K562 (cell line): ENCODE measurements at regions not wholly inside any gene's neighbourhood (a gene's known extent, or its start where the extent isn't known, plus 50 kb on each side); places are given as distances from the start of the nearest gene placed in this dataset.

Source experiments
- ATAC-seq: fragments of 200-7000 bp; cut with Tn5 transposase; 3 replicates; pipeline ENCODE4 v1.9.1; 2020; ENCODE audit warnings: moderate library complexity
- BruUV-seq: library from RNA; stranded (reverse); fragments of 400-500 nt; replicated peaks from 2 replicates; lab custom pipeline; 2021; lab: Mats Ljungman, UMichigan
- CTCF ChIA-PET: fragments of 300-600 bp; formaldehyde crosslinking; extraction: SDS; loops from one replicate; lab custom pipeline; 2021; ENCODE audit warnings: low intra/inter-chr PET ratio; lab: Yijun Ruan, JAX
- POLR2A ChIA-PET: fragments of 300-600, 350-650 bp; sonication (Branson Sonifier 250); formaldehyde crosslinking; extraction: SDS; loops from one replicate; lab custom pipeline; 2021; ENCODE audit warnings: antibody characterized with exemption, inconsistent platforms; lab: Yijun Ruan, JAX
- DNase-seq, 4 experiments: peaks; one replicate each; pipeline versions ENCODE4 v3.0.0 to v3.0.0-alpha.2; 2011 to 2018; ENCODE audit warnings: low spot score in 3 of 4, mixed read lengths in 3 of 4; ENCODE audit errors: extremely low read depth in 1 of 4
- FAIRE-seq: peaks from 2 replicates; lab custom pipeline; 2011; peaks lifted over from hg19 to GRCh38; lab: Jason Lieb, UNC
- H2AFZ ChIP-seq: 2 replicates; pipeline ENCODE4 v1.6.0; 2011; ENCODE audit warnings: low read depth, low read length, control low read depth, inconsistent platforms
- H3K27ac ChIP-seq: fragments of 200-600 bp; 3 replicates; pipeline ENCODE4 v1.8.0; 2011; ENCODE audit warnings: low read depth, mild to moderate bottlenecking, control low read depth, inconsistent platforms, low read length, moderate library complexity, mixed read lengths; ENCODE audit errors: extremely low read depth
- H3K27me3 ChIP-seq, 2 experiments: fragments of 300-600 bp in 1 of 2; 2 replicates in 1 of 2; 3 replicates in 1 of 2; pipeline versions ENCODE4 v1.6.0 to v1.8.0; 2011; ENCODE audit warnings: inconsistent platforms in 2 of 2, low read length in 2 of 2, mild to moderate bottlenecking in 1 of 2, mixed read lengths in 1 of 2, moderate library complexity in 1 of 2; ENCODE audit not compliant: control insufficient read depth in 2 of 2, insufficient read depth in 2 of 2
- H3K36me3 ChIP-seq: fragments of 300-600 bp; 3 replicates; pipeline ENCODE4 v1.8.0; 2011; ENCODE audit warnings: mild to moderate bottlenecking, low read length, inconsistent platforms; ENCODE audit not compliant: control insufficient read depth, insufficient read depth
- H3K4me1 ChIP-seq, 2 experiments: fragments of 200-600 bp in 1 of 2; replicated peaks in 1 of 2; 2 replicates in 1 of 2; 3 replicates in 1 of 2; pipeline versions ENCODE4 v1.5.1 to v1.8.0; 2011; ENCODE audit warnings: inconsistent platforms in 2 of 2, low read length in 2 of 2, mild to moderate bottlenecking in 1 of 2, mixed read lengths in 1 of 2, moderate library complexity in 1 of 2; ENCODE audit not compliant: control insufficient read depth in 2 of 2, insufficient read depth in 2 of 2
- H3K4me2 ChIP-seq: 2 replicates; pipeline ENCODE4 v1.6.1; 2011; ENCODE audit warnings: low read length, control low read depth, inconsistent platforms, mixed read lengths; ENCODE audit not compliant: insufficient read depth
- H3K4me3 ChIP-seq: fragments of 200-600 bp; sonication (generic), shearing (Covaris generic); 2 replicates; pipeline ENCODE4 v1.5.1; 2016; ENCODE audit warnings: control low read depth, inconsistent platforms
- H3K79me2 ChIP-seq: fragments of 200-600 bp; 3 replicates; pipeline ENCODE4 v1.8.0; 2011; ENCODE audit warnings: low read length, inconsistent platforms; ENCODE audit not compliant: control insufficient read depth, insufficient read depth
- H3K9ac ChIP-seq, 2 experiments: 2 replicates each; pipeline versions ENCODE4 v1.6.0 to v1.6.1; 2011; ENCODE audit warnings: low read depth in 2 of 2, low read length in 2 of 2, control low read depth in 1 of 2, inconsistent platforms in 1 of 2, mild to moderate bottlenecking in 1 of 2, mixed read lengths in 1 of 2; ENCODE audit not compliant: insufficient read depth in 1 of 2
- H3K9me1 ChIP-seq: one replicate; pipeline ENCODE4 v1.6.0; 2011; ENCODE audit warnings: inconsistent platforms, mild to moderate bottlenecking, low read length, moderate library complexity; ENCODE audit not compliant: control insufficient read depth, insufficient read depth
- H3K9me3 ChIP-seq: replicated peaks from 2 replicates; pipeline ENCODE4 v1.5.1; 2011; ENCODE audit warnings: low read depth, low read length, inconsistent platforms; ENCODE audit not compliant: control insufficient read depth, insufficient read depth
- H4K20me1 ChIP-seq: replicated peaks from 2 replicates; pipeline ENCODE4 v1.6.1; 2011; ENCODE audit warnings: low read length, inconsistent platforms, mixed read lengths; ENCODE audit not compliant: control insufficient read depth, insufficient read depth
- CREBBP ChIP-seq: IDR thresholded peaks from one replicate; pipeline ENCODE4 v1.6.1; 2012; ENCODE audit warnings: low read depth, mild to moderate bottlenecking, control low read depth, inconsistent platforms, low read length
- FOXK2 ChIP-seq, 2 experiments: fragments of 450-650 bp; IDR thresholded peaks in 1 of 2; conservative IDR thresholded peaks in 1 of 2; 2 replicates each; pipeline ENCODE4 v1.6.1; 2016; ENCODE audit warnings: low read depth in 2 of 2, mild to moderate bottlenecking in 1 of 2
- MCM5 ChIP-seq: fragments of 450-650 bp; IDR thresholded peaks from 2 replicates; pipeline ENCODE4 v1.6.1; 2016; ENCODE audit warnings: low read depth
- WGBS: fragments of 100-300 bp; shearing (Covaris generic); methylation state at CpG from one replicate; pipeline ENCODE4 v1.1.6; 2016; ENCODE audit warnings: low coverage, mixed read lengths; ENCODE audit not compliant: insufficient coverage; ENCODE audit errors: missing lambda C conversion rate; 5-methylcytosine and 5-hydroxymethylcytosine counted together
- in situ Hi-C: fragments of 300-500 bp; cut with MboI; formaldehyde crosslinking; loops from 4 replicates; pipeline ENCODE4 v1.15.0; 2018; ENCODE audit warnings: inconsistent platforms, mixed read lengths
- intact Hi-C: fragments of 100-400 bp; cut with micrococcal nuclease; formaldehyde crosslinking; loops from 2 replicates; pipeline ENCODE4 v1.14.2; 2022
- TF ChIP-seq, protein P1 (sequence below): fragments of 250-450 bp; sonication (Bioruptor Pico); IDR thresholded peaks from 2 replicates; pipeline ENCODE4 v1.4.0; 2020; ENCODE audit warnings: mild to moderate bottlenecking, moderate library complexity
- TF ChIP-seq, protein P2 (sequence below): sonication (generic); formaldehyde crosslinking; IDR thresholded peaks from 2 replicates; pipeline ENCODE4 v1.8.1; 2023; ENCODE audit warnings: mild to moderate bottlenecking, missing genetic modification reagents
- TF ChIP-seq, protein P3 (sequence below): fragments of 450-650 bp; IDR thresholded peaks from 2 replicates; pipeline ENCODE4 v1.6.1; 2016; ENCODE audit warnings: low read depth
- TF ChIP-seq, protein P4 (sequence below): fragments of 250-450 bp; sonication (Bioruptor Pico); IDR thresholded peaks from 2 replicates; pipeline ENCODE4 v1.5.0; 2020; ENCODE audit warnings: mild to moderate bottlenecking, borderline replicate concordance

DNA sequence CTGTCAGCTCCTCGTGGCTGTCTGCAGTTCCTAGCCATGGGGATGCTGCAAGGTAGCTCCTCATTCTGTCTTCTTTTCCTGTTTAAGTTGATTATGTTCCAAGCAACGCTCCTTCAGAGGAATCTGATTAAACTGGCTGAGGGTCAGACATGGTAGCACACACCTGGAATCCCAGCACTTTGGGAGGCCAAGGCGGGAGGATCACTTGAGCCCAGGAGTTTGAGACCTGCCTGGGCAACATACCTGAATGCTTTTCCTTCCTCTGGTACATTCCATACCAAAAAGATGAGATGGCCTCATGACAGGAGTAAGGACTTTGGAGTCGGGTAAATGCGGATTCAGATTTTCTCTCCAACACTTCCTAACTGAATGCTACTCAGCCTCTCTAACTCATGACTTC is 246.8 kb upstream of the JARID2 start:
- H4K20me1 ChIP-seq: no peaks in the 10 kb centered on the region
- no peak for DNase-seq
- intact Hi-C loops (no loop called here), in situ Hi-C loops (no loop called here)
- H3K27ac ChIP-seq: no peak overlapping the region
- BruUV-seq: no TSS peak
- CTCF ChIA-PET: no interaction called here
- no peak for FAIRE-seq
- no peak overlapping the region for H3K9ac ChIP-seq
- peaks cover 3 to 4% of the 10 kb centered on the region in 2 experiments; a peak in 2 of 5 replicates for H3K4me1 ChIP-seq
- no peaks in the 10 kb centered on the region for H3K9me3 ChIP-seq
- no peak for ATAC-seq
- no peaks in the 10 kb centered on the region for H3K79me2 ChIP-seq
- H2AFZ ChIP-seq: no peak overlapping the region
- H3K9me1 ChIP-seq: no peaks in the 10 kb centered on the region
- H3K4me3 ChIP-seq: no peak overlapping the region
- WGBS: 62% methylated on average over 5 of the region's 5 CpGs
- POLR2A ChIA-PET: interaction anchor here (0.6 to 1.0 kb wide), 2 partner anchors 9 to 175 kb away, joined by 3 read pairs; no protein-coding TSS in a partner anchor
- no peaks in the 10 kb centered on the region for H3K27me3 ChIP-seq
- no peak overlapping the region for H3K4me2 ChIP-seq
- H3K36me3 ChIP-seq: no peaks in the 10 kb centered on the region
- TF ChIP-seq MCM5 (no peak), FOXK2 (conservative IDR thresholded peaks at IDR 0.05 in 1 of 2, IDR thresholded peaks at IDR 0.05 in 1 of 2; ENCODE audit: low read depth in 2 of 2) (no peak), CREBBP (no peak)
- TF ChIP-seq, protein P1, sequence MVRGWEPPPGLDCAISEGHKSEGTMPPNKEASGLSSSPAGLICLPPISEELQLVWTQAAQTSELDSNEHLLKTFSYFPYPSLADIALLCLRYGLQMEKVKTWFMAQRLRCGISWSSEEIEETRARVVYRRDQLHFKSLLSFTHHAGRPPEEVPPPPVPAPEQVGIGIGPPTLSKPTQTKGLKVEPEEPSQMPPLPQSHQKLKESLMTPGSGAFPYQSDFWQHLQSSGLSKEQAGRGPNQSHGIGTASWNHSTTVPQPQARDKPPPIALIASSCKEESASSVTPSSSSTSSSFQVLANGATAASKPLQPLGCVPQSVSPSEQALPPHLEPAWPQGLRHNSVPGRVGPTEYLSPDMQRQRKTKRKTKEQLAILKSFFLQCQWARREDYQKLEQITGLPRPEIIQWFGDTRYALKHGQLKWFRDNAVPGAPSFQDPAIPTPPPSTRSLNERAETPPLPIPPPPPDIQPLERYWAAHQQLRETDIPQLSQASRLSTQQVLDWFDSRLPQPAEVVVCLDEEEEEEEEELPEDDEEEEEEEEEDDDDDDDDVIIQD (CRISPR knock-in tag): no peak
- TF ChIP-seq, protein P2, sequence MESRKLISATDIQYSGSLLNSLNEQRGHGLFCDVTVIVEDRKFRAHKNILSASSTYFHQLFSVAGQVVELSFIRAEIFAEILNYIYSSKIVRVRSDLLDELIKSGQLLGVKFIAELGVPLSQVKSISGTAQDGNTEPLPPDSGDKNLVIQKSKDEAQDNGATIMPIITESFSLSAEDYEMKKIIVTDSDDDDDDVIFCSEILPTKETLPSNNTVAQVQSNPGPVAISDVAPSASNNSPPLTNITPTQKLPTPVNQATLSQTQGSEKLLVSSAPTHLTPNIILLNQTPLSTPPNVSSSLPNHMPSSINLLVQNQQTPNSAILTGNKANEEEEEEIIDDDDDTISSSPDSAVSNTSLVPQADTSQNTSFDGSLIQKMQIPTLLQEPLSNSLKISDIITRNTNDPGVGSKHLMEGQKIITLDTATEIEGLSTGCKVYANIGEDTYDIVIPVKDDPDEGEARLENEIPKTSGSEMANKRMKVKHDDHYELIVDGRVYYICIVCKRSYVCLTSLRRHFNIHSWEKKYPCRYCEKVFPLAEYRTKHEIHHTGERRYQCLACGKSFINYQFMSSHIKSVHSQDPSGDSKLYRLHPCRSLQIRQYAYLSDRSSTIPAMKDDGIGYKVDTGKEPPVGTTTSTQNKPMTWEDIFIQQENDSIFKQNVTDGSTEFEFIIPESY (CRISPR knock-in tag): no peak
- TF ChIP-seq, protein P3, sequence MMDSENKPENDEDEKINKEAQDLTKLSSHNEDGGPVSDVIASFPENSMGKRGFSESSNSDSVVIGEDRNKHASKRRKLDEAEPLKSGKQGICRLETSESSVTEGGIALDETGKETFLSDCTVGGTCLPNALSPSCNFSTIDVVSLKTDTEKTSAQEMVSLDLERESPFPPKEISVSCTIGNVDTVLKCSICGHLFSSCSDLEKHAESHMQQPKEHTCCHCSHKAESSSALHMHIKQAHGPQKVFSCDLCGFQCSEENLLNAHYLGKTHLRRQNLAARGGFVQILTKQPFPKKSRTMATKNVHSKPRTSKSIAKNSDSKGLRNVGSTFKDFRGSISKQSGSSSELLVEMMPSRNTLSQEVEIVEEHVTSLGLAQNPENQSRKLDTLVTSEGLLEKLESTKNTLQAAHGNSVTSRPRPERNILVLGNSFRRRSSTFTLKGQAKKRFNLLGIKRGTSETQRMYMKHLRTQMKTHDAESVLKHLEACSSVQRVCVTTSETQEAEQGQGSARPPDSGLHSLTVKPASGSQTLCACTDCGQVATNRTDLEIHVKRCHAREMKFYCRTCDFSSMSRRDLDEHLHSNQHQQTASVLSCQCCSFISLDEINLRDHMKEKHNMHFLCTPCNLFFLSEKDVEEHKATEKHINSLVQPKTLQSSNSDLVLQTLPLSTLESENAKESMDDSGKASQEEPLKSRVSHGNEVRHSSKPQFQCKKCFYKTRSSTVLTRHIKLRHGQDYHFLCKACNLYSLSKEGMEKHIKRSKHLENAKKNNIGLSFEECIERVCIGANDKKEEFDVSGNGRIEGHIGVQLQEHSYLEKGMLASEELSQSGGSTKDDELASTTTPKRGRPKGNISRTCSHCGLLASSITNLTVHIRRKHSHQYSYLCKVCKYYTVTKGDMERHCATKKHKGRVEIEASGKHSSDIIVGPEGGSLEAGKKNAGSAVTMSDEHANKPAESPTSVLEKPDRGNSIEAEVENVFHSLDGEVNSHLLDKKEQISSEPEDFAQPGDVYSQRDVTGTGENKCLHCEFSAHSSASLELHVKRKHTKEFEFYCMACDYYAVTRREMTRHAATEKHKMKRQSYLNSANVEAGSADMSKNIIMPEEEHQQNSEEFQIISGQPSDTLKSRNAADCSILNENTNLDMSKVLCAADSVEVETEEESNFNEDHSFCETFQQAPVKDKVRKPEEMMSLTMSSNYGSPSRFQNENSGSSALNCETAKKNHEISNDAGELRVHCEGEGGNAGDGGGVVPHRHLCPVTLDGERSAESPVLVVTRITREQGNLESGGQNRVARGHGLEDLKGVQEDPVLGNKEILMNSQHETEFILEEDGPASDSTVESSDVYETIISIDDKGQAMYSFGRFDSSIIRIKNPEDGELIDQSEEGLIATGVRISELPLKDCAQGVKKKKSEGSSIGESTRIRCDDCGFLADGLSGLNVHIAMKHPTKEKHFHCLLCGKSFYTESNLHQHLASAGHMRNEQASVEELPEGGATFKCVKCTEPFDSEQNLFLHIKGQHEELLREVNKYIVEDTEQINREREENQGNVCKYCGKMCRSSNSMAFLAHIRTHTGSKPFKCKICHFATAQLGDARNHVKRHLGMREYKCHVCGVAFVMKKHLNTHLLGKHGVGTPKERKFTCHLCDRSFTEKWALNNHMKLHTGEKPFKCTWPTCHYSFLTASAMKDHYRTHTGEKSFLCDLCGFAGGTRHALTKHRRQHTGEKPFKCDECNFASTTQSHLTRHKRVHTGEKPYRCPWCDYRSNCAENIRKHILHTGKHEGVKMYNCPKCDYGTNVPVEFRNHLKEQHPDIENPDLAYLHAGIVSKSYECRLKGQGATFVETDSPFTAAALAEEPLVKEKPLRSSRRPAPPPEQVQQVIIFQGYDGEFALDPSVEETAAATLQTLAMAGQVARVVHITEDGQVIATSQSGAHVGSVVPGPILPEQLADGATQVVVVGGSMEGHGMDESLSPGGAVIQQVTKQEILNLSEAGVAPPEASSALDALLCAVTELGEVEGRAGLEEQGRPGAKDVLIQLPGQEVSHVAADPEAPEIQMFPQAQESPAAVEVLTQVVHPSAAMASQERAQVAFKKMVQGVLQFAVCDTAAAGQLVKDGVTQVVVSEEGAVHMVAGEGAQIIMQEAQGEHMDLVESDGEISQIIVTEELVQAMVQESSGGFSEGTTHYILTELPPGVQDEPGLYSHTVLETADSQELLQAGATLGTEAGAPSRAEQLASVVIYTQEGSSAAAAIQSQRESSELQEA: no peak
- TF ChIP-seq, protein P4, sequence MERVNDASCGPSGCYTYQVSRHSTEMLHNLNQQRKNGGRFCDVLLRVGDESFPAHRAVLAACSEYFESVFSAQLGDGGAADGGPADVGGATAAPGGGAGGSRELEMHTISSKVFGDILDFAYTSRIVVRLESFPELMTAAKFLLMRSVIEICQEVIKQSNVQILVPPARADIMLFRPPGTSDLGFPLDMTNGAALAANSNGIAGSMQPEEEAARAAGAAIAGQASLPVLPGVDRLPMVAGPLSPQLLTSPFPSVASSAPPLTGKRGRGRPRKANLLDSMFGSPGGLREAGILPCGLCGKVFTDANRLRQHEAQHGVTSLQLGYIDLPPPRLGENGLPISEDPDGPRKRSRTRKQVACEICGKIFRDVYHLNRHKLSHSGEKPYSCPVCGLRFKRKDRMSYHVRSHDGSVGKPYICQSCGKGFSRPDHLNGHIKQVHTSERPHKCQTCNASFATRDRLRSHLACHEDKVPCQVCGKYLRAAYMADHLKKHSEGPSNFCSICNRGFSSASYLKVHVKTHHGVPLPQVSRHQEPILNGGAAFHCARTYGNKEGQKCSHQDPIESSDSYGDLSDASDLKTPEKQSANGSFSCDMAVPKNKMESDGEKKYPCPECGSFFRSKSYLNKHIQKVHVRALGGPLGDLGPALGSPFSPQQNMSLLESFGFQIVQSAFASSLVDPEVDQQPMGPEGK: no peak
